Prostate gland (tissue), 2 donors: ENCODE measurements at regions not wholly inside any gene's neighbourhood (a gene's known extent, or its start where the extent isn't known, plus 50 kb on each side); places are given as distances from the start of the nearest gene placed in this dataset.

Experiments
- DNase-seq: peaks from one replicate; pipeline ENCODE4 v3.0.0-alpha.2; 2019; ENCODE audit warnings: low spot score
- H3K27ac ChIP-seq, 2 donors: fragments of 200-600 bp; sonication (generic); 2 replicates each; pipeline ENCODE4 v1.5.1; 2017 to 2019
- H3K27me3 ChIP-seq: fragments of 200-600 bp; sonication (generic); replicated peaks from 2 replicates; pipeline ENCODE4 v1.5.1; 2019; ENCODE audit not compliant: insufficient read depth
- H3K36me3 ChIP-seq, 2 donors: fragments of 200-600 bp; sonication (generic); 1 replicate in 1 of 2; 2 replicates in 1 of 2; pipeline versions ENCODE4 v1.5.1 to v1.8.1; 2017 to 2019
- H3K4me1 ChIP-seq: fragments of 200-600 bp; sonication (generic); replicated peaks from 2 replicates; pipeline ENCODE4 v1.5.1; 2019
- H3K4me3 ChIP-seq, 2 donors: fragments of 200-600 bp; sonication (generic); 2 replicates each; pipeline ENCODE4 v1.5.1; 2017 to 2019
- H3K9me3 ChIP-seq: fragments of 200-600 bp; sonication (generic); 2 replicates; pipeline ENCODE4 v1.5.1; 2017
- CTCF ChIP-seq, 4 experiments: fragments of 200-600 bp in 2 of 4; fragments of 450-650 bp in 2 of 4; sonication (generic) in 2 of 4; IDR thresholded peaks; 1 replicate in 3 of 4; 2 replicates in 1 of 4; pipeline ENCODE4 v1.5.1; 2016 to 2019; ENCODE audit warnings: antibody characterized with exemption in 4 of 4, mild to moderate bottlenecking in 2 of 4, moderate library complexity in 2 of 4
- POLR2A ChIP-seq: fragments of 450-650 bp; IDR thresholded peaks from one replicate; pipeline ENCODE4 v1.6.1; 2016; ENCODE audit warnings: antibody characterized with exemption, mild to moderate bottlenecking
- POLR2AphosphoS5 ChIP-seq: sonication (generic); formaldehyde crosslinking; IDR thresholded peaks from one replicate; pipeline ENCODE4 v1.6.1; 2017; ENCODE audit warnings: antibody characterized with exemption
- WGBS: methylation state at CpG from one replicate; pipeline ENCODE4 v1.1.5; 2018; 5-methylcytosine and 5-hydroxymethylcytosine counted together
- intact Hi-C: fragments of 100-400 bp; cut with DNase I; formaldehyde crosslinking; loops from one replicate; pipeline ENCODE4 v1.14.2; 2022

- 93% methylated on average over 1 of the region's 1 CpG for WGBS
- no peaks in the 10 kb centered on the region for H3K27me3 ChIP-seq
Measured at GRCh38 chr2:145423809-145424208, 903.9 kb upstream of the ZEB2 start.

GRCh38 chr2:145422576-145422975 lies 902.7 kb upstream of the ZEB2 start:
- H3K4me1 ChIP-seq: no peaks in the 10 kb centered on the region
- WGBS: 85% methylated on average over 1 of the region's 1 CpG
- H3K27ac ChIP-seq: no peak overlapping the region
- H3K9me3 ChIP-seq: no peaks in the 10 kb centered on the region
- H3K27me3 ChIP-seq: no peaks in the 10 kb centered on the region
- no peak overlapping the region for H3K4me3 ChIP-seq
- no peak for TF ChIP-seq POLR2AphosphoS5
- no peak for TF ChIP-seq CTCF (IDR thresholded peaks at IDR 0.05)
- TF ChIP-seq POLR2A: no peak
- no peak for DNase-seq
- H3K36me3 ChIP-seq: no peaks in the 10 kb centered on the region
- intact Hi-C loops: no loop called here

More at GRCh38 chr2:145423809-145424208, 903.9 kb upstream of the ZEB2 start:
- no peak for DNase-seq
- no peak for TF ChIP-seq CTCF (IDR thresholded peaks at IDR 0.05)
- TF ChIP-seq POLR2AphosphoS5: no peak
- TF ChIP-seq POLR2A: no peak
- H3K9me3 ChIP-seq: no peaks in the 10 kb centered on the region
- no peaks in the 10 kb centered on the region for H3K36me3 ChIP-seq
- no peak overlapping the region for H3K27ac ChIP-seq
- no peak overlapping the region for H3K4me3 ChIP-seq
- H3K4me1 ChIP-seq: no peaks in the 10 kb centered on the region
- intact Hi-C loops: no loop called here

GRCh38 chr2:145421841-145422240 lies 901.9 kb upstream of the ZEB2 start:
- DNase-seq: no peak
- Histone ChIP-seq H3K27ac (no peak overlapping the region), H3K27me3 (no peaks in the 10 kb centered on the region), H3K4me3 (no peak overlapping the region), H3K9me3 (no peaks in the 10 kb centered on the region), H3K4me1 (no peaks in the 10 kb centered on the region), H3K36me3 (no peaks in the 10 kb centered on the region)
- WGBS: 93% methylated on average over 1 of the region's 1 CpG
- intact Hi-C loops: no loop called here
- TF ChIP-seq CTCF (IDR thresholded peaks at IDR 0.05) (no peak), POLR2A (no peak), POLR2AphosphoS5 (no peak)

GRCh38 chr2:145416640-145417039 lies 896.7 kb upstream of the ZEB2 start:
- no peaks in the 10 kb centered on the region for H3K27me3 ChIP-seq
- no peaks in the 10 kb centered on the region for H3K9me3 ChIP-seq
- H3K4me3 ChIP-seq: no peak overlapping the region
- no peaks in the 10 kb centered on the region for H3K36me3 ChIP-seq
- TF ChIP-seq CTCF (IDR thresholded peaks at IDR 0.05) (no peak), POLR2AphosphoS5 (no peak), POLR2A (no peak)
- WGBS: 97% methylated on average over 2 of the region's 2 CpGs
- no peaks in the 10 kb centered on the region for H3K4me1 ChIP-seq
- no peak for DNase-seq
- no peak overlapping the region for H3K27ac ChIP-seq
- intact Hi-C loops: no loop called here

GRCh38 chr2:145415151-145415550 lies 895.2 kb upstream of the ZEB2 start:
- TF ChIP-seq POLR2A: no peak
- no peak for TF ChIP-seq POLR2AphosphoS5
- TF ChIP-seq CTCF (IDR thresholded peaks at IDR 0.05): no peak
- Histone ChIP-seq H3K9me3 (no peaks in the 10 kb centered on the region), H3K27ac (no peak overlapping the region), H3K36me3 (no peaks in the 10 kb centered on the region), H3K4me3 (no peak overlapping the region), H3K4me1 (no peaks in the 10 kb centered on the region), H3K27me3 (no peaks in the 10 kb centered on the region)
- 96% methylated on average over 1 of the region's 1 CpG for WGBS
- intact Hi-C loops: no loop called here
- DNase-seq: no peak
